ENCODE measurements at regions not wholly inside any gene's neighbourhood (a gene's known extent, or its start where the extent isn't known, plus 50 kb on each side); places are given as distances from the start of the nearest gene placed in this dataset.
"Not testable (repeated sequence)": the region's sequence is repeated elsewhere in the genome, so short reads cannot be mapped to it uniquely, and the experiment has no call there.

GRCh38 chr21:5114893-5115645, 5406.3 kb upstream of the TPTE start:
- not testable (repeated sequence) for TF ChIP-seq CTCF, POLR2A (IDR thresholded peaks at IDR 0.05)

Data from right lobe of liver (tissue), 4 donors.